GM12878 (cell line): ENCODE measurements at regions not wholly inside any gene's neighbourhood (a gene's known extent, or its start where the extent isn't known, plus 50 kb on each side); places are given as distances from the start of the nearest gene placed in this dataset.

Source experiments
- ATF3 ChIP-seq: IDR thresholded peaks from 2 replicates; pipeline ENCODE4 v1.6.1; 2011; ENCODE audit warnings: low read depth, mild to moderate bottlenecking, low read length, moderate library complexity, borderline replicate concordance; ENCODE audit errors: extremely low read depth
- CBX3 ChIP-seq: fragments of 200-600 bp; sonication (generic); IDR thresholded peaks from 2 replicates; pipeline ENCODE4 v1.6.1; 2016; ENCODE audit warnings: low read depth, borderline replicate concordance
- FOXK2 ChIP-seq: fragments of 450-650 bp; IDR thresholded peaks from 2 replicates; pipeline ENCODE4 v1.6.1; 2017; ENCODE audit warnings: mild to moderate bottlenecking, moderate library complexity
- NFYB ChIP-seq: IDR thresholded peaks from 2 replicates; pipeline ENCODE4 v1.6.1; 2011; ENCODE audit warnings: low read depth, mild to moderate bottlenecking, low read length, improper control_type of control experiment, moderate library complexity; ENCODE audit not compliant: insufficient read depth
- NRF1 ChIP-seq: conservative IDR thresholded peaks from 2 replicates; pipeline ENCODE4 v1.6.1; 2011; ENCODE audit warnings: mild to moderate bottlenecking, low read depth, low read length, improper control_type of control experiment
- RCOR1 ChIP-seq: conservative IDR thresholded peaks from 2 replicates; pipeline ENCODE4 v1.6.1; 2012; ENCODE audit warnings: low read depth, low read length, improper control_type of control experiment
- SIN3A ChIP-seq: IDR thresholded peaks from 2 replicates; pipeline ENCODE4 v1.6.1; 2012; ENCODE audit warnings: low read depth, low read length, improper control_type of control experiment
- TARDBP ChIP-seq: IDR thresholded peaks from 2 replicates; pipeline ENCODE4 v1.6.1; 2016; ENCODE audit warnings: borderline replicate concordance
- ZNF24 ChIP-seq: fragments of 450-650 bp; IDR thresholded peaks from 2 replicates; pipeline ENCODE4 v1.6.1; 2017; ENCODE audit warnings: antibody characterized with exemption, mild to moderate bottlenecking
- ZNF274 ChIP-seq: IDR thresholded peaks from one replicate; pipeline ENCODE4 v1.8.0; 2011; ENCODE audit not compliant: insufficient read length, insufficient read depth
- TF ChIP-seq, protein P1 (sequence below): fragments of 450-650 bp; IDR thresholded peaks from 2 replicates; pipeline ENCODE4 v1.6.1; 2016; ENCODE audit warnings: mild to moderate bottlenecking, moderate library complexity, borderline replicate concordance

DNA sequence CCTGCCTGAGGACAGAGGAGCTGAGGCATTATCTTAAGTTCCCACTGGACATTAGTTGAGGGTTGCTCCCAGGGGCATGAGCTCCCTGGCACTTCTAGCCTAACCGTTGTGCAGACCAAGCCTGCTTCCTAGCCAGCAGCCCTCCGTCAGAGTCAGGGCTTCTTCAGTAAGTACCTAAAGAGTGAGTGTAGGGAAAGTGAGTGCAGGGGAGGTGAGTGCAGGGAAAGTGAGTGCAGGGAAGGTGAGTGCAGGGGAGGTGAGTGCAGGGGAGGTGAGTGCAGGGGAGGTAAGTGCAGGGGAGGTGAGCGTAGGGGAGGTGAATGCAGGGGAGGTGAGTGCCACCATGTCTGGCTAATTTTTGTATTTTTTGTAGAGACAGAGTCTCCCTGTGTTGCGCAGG is 190.5 kb downstream of the ESRRB start:
- TF ChIP-seq ZNF274: no peak
- TF ChIP-seq ATF3: no peak
- no peak for TF ChIP-seq CBX3
- TF ChIP-seq, protein P1, sequence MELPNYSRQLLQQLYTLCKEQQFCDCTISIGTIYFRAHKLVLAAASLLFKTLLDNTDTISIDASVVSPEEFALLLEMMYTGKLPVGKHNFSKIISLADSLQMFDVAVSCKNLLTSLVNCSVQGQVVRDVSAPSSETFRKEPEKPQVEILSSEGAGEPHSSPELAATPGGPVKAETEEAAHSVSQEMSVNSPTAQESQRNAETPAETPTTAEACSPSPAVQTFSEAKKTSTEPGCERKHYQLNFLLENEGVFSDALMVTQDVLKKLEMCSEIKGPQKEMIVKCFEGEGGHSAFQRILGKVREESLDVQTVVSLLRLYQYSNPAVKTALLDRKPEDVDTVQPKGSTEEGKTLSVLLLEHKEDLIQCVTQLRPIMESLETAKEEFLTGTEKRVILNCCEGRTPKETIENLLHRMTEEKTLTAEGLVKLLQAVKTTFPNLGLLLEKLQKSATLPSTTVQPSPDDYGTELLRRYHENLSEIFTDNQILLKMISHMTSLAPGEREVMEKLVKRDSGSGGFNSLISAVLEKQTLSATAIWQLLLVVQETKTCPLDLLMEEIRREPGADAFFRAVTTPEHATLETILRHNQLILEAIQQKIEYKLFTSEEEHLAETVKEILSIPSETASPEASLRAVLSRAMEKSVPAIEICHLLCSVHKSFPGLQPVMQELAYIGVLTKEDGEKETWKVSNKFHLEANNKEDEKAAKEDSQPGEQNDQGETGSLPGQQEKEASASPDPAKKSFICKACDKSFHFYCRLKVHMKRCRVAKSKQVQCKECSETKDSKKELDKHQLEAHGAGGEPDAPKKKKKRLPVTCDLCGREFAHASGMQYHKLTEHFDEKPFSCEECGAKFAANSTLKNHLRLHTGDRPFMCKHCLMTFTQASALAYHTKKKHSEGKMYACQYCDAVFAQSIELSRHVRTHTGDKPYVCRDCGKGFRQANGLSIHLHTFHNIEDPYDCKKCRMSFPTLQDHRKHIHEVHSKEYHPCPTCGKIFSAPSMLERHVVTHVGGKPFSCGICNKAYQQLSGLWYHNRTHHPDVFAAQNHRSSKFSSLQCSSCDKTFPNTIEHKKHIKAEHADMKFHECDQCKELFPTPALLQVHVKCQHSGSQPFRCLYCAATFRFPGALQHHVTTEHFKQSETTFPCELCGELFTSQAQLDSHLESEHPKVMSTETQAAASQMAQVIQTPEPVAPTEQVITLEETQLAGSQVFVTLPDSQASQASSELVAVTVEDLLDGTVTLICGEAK: no peak
- no peak for TF ChIP-seq ZNF24
- TF ChIP-seq NRF1: no peak
- TF ChIP-seq SIN3A: no peak
- TF ChIP-seq TARDBP: no peak
- no peak for TF ChIP-seq NFYB
- TF ChIP-seq FOXK2: no peak
- no peak for TF ChIP-seq RCOR1
